Activated T-cell treated with anti-CD3 and anti-CD28 coated beads, Interleukin-2, amount 50 U/mL, for 48 hours (primary cell): ENCODE measurements at regions not wholly inside any gene's neighbourhood (a gene's known extent, or its start where the extent isn't known, plus 50 kb on each side); places are given as distances from the start of the nearest gene placed in this dataset.

Source experiments
- DNase-seq, 2 experiments: peaks; one replicate each; pipeline ENCODE4 v3.0.0-alpha.2; 2020

DNA sequence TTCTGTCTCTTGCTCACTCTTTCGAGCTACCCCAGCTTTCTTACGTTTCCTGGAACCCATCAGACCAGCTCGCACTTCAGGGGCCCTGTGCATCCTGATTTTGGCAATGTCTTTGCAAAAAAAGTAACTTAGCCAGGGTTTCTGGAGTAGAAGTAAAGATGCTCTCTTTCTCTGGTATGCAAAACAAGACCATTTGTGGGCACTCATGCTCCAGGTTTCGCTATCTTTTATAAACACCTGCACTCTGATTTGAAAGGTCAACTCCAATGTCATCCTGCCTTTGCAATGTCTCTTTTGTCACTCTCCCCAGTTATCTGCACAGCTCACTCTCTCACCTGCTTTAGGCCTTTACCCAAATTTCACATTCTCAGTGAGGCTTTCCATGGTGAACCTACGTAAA is 869.1 kb downstream of the QKI start:
- no peak for DNase-seq

DNA sequence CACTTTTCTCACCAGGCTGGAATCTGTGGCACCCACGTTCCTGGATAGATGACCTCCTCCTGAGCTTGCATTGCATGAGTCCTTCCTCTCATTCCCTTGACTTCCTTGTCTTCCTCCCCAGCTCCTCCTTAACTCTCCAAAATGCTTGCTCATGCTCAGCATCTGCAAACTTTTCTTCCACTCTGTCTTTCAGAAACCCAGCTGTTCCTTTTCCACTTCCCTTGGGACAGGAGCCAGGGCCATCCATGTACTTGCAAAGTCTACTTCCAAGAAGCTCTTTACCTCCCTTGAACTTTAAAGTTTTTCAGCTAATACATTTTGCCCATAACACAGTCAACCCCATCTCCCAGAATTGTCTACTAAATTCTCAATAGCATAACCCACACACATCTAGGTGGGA is 861.7 kb downstream of the QKI start:
- no peak for DNase-seq

DNA sequence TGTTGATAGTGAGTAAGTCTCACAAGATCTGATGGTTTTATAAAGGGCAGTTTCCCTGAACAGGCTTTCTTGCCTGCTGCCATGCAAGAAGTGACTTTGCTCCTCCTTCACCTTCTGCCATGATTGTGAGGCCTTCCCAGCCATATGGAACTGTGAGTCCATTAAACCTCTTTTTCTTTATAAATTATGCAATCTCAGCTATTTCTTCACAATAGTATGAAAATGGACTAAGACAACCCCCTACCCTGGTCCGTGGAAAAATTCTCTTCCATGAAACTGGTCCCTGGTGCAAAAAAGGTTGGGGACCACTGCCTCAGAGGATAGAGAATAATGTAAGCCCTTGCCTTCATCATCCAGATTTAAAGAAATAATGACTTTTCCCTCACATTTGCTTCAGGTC is 861.3 kb downstream of the QKI start:
- no peak for DNase-seq

DNA sequence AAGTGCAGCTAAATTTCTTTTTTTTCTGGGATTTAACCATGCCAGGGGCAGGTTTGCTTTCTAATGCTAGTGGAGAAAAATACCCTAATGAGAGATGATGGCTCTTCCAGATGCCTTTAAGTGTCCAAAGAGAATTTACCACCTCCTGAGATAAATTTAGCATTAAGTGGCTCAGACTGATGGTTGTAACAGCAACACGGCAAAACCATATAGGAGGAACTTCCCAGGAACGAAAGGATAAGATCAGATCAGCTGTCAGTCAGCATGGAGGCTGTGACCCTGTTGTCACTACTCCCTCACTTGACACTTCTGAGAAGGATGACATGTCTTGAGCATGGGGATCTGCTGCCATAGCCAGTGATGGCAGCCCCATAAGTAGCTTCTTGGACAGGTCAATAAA is 860.0 kb downstream of the QKI start:
- no peak for DNase-seq

DNA sequence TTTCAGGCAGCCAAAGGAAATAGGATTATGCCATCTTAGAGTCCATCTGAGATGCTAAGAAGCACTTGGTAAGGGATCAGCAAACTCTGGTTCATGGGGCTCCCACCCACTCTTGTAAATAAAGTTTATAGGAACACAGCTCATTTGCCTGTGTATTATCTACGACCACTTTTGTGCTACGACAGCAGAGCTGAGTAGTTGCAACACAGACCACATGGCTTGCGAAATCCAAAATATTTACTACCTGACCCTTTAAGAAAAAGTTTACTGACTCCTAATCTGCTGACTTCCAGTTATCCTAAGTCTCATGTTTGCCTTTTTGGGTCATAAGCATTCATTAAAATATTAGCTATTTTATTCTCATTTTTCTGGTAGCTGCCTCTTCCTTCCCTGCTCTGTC is 859.0 kb downstream of the QKI start:
- no peak for DNase-seq

DNA sequence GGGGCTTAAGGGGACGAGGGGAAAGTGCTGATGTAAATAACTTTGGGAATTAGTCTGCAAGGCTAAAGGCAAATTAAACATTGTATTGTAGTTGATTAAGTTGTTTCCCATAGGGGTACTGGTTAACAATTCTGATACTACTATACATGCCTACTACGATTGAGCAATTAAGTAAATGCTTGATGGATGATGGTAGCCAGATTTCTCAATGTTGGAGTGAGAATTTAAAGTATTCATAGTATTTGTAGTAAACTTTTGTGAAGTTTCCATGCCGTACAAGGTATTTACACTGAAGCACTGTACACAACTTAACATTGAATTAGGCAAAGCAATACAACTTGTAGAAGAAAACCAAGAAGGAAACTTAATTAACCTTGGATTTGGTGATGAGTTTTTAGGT is 852.3 kb downstream of the QKI start:
- no peak for DNase-seq

DNA sequence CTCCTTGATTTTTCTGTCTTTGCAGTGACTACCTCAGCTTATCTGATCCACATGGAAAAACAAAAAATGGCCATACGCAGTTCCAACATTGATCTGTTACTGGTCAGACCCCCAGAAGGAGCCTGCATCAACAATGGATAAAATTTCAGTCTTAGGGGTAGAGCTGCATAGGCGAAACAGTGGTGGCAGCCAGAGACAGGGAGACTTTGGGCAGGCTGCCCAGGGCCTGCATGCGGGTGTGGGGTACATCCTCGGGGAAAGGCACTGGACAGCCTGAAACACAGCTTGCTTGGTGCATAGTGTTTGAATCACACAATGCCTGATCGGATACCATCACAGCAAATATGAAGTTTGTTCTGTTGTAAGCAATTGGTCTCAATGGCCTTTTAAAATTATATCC is 847.8 kb downstream of the QKI start:
- DNase-seq, result no peak

DNA sequence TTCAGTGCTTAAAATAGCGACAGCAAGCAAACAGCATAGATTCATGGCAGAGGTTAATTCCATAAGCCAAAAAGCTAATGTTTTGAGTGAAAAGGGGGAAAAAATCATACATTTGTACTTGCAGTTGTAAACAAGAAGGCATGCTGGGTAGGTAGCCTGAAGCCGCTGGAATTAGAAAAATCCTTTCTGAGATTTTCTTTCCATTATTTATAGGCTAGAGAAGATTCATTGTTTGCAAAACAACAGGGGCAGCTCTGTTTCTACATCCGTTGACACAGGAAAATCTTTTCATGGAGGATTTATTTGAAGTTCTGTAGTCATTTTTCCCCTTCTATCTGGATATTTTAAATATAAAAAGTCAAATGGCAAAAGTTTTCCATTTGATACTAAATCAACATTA is 843.9 kb downstream of the QKI start:
- no peak for DNase-seq

DNA sequence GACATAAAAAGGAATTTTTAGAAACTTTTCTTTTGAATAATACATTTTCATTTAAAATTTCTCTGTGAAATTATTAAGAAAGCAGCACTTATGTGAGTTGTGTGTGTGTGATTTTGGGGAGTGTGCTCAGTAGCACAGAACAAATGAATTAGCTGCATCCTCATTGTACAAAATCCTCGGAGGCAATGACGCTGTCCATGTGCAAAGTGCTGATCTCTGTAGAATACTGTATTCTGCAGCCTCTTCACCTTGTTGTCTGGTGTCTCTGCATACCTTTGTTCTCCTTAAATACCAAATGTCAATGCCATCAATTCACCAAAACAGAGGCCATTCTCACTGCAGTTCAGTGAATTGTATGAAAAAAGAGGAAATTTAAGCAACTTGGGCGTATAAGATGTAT is 838.4 kb downstream of the QKI start:
- DNase-seq, result no peak

DNA sequence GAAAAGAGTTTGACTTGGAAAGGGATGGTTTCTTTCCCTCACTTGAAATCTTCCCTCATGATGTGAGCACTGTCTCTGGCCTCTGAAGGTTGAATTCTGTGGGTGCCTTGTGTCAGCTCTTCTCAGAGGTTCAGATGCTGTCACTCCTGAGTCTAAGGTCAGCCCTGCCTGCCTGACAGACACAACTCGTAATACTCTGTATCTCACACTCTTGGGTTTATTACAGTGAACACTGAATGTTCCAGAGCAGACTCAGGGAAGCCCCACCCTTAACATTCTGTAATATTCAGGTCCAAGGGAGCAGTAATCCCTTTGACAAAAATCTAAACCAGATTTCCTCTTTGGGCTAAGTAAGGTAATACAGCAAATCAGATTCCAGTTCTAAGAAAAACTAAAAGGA is 837.8 kb downstream of the QKI start:
- DNase-seq, result no peak

DNA sequence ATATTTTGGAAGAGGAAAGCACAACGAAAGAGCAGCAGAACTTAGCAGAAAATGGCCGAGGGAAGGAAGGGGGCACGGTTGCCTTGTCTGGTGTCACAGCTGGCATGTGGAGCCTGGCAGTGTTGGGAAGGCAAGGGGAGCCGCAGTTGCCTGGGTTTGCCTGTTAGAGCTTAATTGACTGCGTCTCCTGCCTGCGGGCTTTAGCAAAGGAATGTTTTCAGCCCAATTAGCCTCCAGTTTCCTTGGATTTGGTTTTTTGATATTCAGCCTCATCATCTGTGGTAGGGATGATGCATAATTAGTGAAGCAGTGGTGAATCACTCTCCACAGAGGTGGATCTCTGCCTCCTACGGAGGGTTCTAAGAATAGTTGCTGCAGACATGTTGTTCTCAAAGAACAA is 832.6 kb downstream of the QKI start:
- DNase-seq, result no peak

DNA sequence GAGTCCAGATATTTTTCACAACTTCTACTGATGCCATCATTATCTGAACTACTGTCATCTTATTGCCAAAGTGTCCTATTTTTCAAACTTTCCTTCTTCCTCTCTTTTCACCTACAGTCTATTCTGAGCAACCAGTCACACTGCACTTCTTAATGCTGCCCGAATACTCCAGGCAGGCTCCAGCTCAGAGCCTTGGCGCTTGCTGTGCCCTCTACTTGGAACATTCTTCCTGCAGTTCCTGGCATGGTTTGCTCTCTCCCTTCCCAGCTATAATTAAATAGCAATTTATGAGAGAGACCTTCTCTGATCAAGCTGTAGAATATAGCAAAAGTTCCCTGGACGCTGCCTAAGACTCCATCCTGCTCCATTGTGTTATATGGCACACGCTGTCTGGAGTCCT is 831.6 kb downstream of the QKI start:
- DNase-seq, result no peak

DNA sequence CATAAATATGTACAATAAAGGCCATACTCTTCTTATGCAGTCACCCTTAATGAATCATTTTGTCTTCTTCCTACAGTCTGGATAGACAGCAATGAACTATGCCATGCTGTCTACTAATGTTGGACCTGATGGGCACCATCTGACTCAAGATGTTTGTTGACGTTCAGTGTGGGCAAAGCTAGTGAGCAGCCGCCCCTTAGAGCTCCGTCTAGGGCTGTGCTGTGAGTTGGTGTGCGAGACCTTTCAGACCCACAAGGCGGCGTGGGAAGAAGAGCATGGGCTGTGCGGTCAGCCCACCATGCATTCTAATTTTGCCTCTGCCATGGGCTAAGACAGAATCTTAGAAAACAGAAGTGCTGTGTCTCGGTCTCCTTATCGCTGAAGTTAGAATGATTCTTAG is 829.4 kb downstream of the QKI start:
- DNase-seq, result no peak

DNA sequence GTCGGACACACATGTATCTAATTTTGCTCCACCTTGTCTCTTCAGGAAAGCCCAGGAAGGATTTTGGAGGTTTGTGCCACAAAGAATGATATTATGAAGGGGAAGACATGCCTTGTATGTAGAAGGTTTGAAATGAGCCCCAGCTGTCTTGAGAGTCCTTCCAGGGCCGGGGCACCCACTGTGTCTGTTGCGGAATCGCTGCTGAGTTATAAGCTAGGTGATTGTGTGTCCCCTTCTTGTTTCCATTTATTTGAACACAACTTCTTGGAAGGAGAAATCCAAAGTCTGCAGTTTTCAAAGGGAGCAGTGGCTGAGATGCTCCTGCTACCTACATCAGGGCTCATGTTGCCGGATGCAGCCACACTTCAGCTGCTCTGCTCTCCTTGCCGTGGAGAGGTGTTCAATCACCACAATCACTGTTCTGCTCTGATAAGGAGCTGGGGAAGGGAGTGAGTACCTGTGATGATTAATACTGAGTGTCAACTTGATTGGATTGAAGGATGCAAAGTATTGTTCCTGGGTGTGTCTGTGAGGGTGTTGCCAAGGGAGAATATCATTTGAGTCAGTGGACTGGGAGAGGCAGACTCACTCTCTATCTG is 828.6 kb downstream of the QKI start:
- no peak for DNase-seq

DNA sequence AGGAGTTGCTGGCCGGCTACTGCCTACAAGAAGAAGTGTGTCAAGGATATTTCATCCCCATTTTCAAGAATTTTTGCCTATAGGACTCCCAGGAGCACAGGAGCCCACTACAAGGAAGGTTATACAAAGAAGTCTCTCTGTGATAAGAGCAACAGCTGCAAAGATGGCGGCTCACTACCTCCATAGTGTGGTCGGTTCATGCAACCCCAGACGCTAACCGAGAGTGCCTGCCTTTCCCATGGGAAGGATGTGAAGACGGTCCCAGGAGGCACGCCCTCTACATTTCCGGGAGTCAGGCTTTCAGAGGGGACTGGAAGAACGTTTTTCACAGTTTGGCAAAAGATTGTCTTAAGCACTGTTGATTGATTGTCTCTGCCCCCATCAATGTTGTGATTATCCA is 816.3 kb downstream of the QKI start:
- DNase-seq, result no peak

DNA sequence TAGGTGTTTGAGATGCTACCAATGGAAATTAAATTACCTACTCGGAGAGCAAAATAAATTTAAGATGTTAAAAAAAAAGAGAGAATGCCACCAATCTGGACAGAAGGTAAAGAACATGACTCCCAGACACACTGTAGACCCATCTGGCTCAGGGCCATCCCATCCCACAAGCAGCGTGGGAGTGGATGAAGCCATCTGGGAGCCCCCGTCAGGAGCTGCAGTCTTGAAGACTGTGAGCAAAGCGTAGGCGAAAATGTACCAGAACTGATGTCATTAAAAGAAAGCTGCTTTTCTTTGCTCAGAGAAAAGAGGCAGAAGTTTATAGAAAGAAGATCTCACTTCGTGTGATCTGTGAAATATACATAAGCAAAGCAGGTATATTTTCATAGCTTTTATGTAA is 815.7 kb downstream of the QKI start:
- DNase-seq, result no peak

DNA sequence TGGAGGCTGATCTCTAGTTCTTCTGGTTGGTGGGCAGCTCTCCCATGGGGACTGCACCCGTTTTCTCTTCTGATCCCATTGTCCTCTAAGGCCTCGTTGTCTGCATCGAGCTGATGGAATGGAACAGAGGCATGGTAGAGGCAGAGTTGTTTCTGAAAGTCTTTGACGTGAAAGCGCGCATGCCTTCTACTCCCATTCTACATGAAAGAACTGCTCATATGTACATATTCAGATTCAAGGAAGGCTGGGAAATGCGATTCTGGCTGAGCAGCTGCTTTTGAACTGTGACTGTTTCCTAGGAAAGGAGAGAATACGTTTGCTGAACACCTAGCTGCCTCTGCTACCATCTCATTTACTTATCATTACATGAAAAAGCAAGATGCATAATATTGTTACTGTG is 815.2 kb downstream of the QKI start:
- DNase-seq, result no peak

DNA sequence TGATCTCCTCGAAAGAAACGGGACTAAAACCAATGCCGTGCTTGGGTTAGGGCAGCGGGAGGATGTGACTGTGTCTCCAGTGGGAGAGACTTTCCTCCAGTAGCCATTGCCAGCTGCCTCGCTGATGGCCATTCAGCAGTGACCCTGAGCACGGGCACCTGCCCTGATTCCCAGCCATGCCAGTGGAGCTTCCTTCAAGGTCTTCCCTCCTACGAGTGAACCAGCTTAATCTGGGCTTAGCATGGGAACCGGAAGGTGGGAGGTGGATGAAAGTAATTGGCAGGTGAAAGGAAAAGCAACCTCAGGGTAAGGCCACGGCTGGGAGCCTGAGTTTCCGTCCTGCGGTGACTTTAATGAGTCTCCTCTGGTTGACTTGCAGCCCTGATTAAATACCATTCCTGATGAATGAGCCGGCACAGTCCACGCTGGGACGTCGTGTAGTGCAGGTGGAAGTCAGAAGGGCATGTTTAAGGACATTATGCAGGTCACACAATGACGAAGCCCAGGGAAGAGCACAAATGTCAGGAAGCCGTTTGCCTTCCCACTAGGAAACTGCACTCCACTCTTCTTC is 813.5 kb downstream of the QKI start:
- no peak for DNase-seq

DNA sequence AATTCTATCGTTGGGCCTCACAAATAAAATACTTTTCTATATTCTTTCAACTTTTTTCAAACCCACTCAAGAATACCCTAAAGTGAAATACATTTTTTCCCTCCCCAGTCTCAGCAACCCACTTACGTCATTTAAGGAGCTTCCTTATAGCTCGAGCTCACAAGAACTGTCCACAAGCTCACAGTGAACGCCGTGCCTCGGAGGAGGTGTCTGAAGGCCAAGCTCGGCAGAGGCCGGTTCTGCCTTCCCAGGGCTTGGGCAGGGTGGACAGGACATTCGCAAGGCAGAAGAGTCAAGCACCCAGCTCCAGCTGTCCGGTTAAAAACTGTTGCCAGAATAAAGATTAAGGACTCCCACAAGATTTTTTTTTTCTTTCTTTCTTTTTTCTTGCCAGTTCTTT is 802.3 kb downstream of the QKI start:
- no peak for DNase-seq

DNA sequence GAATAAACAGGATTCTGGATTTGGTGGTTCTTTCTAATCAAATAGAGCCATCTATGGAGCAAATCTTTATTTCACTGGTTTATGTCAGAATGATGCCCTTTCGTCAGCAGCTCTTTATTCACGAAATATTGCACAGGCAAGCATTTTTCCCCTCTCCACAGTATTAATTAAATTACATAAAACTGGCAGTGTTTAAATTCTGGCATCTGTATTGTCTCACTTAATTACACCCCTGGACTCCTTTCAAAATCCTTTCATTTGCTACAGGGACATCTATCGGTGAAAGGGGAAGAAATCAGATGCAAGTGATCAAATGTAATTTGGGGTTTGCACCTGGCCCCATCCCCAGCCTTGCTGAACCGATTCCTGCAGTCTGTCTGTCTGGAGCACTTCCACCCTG is 801.9 kb downstream of the QKI start:
- DNase-seq, result no peak

DNA sequence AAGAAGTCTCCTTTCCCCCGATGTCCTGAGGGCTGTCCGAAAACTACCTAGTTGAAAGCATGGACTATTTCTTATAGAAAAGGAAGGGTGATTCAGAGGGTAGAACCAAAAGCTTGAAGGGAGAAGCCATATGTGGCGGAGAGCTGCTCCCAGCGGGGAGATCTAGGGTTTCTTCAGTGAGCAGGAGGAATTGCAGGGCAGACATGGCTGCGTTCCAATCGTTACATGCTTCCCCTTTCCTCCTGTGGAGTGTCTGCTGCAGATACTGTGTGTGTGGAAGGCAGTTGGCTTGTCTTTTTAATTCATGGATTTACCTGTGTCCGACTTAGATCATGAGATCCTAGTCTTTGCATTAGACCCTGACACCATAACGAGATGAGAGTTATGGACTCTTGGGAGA is 799.5 kb downstream of the QKI start:
- DNase-seq, result no peak

DNA sequence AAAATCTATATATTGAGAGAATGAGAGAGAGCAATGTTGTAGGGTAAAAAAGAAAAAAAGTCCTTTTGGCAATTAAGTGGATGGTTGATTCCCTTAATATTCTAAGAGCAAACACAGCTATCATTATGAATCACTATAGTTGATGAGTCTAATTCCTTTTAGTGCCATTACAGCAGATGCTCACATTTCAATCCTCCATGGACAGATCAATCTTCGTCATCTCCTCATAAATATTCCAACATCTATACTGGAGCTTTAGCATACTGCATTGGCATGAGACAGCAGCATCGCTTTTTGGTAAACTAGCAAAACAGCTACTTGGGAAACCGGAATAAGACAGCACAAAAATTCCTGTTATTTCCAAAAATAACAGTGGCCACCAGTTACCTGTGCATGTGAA is 796.7 kb downstream of the QKI start:
- DNase-seq, result no peak

DNA sequence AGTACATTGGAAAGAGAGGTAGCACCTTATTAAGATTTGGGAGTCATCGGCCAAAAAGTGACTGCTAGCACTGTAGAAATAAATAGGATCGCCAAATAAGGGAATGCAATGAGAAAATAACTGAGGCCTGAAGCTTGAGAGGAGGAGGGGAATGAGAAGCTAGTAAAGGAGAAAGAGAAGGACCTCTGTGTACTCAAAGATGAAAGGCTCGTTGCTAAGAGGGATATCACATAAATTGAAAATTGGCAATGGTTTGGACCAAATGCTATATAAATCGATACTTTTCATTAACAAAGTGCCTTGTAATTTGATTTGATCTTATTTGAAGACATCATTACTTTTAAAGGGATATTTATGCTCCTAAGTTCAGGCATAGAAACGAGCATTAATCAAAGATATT is 796.3 kb downstream of the QKI start:
- no peak for DNase-seq

DNA sequence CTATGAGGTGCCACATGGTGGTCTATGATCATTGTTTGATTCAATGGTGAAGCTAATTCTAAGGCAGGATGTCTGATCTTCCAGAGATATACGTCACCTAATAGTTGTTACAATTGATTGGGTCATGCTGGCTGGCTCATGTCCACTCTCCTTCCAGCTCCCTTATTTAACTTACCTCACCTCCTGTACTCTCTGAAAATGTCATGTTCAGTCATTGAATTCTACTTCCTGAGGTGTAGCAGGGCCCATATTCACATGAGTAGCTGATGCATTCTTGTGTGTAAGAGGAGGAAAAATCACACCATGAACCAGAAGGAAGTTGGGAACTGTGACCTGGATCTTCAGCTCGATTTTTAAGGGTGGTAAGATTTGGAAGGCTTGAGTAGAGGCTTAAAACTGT is 795.8 kb downstream of the QKI start:
- no peak for DNase-seq

DNA sequence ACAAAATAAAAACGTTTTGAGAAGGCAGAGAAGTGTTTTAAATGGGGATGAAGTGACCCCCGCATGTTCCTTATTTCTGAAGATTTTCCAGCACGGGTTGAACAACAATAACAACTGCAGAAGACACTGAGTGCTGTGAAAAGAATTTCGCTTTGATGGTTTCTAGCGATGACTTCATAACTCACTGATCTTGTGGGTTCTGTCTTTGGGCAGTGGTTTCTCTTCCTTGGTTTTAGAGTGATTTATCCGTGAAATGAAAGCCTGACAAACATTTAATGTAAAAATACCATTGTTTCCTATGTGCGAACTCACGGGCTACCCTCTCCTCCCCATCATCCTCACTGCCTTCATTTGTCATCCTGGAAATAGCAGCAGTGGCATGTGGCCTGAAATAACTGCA is 793.9 kb downstream of the QKI start:
- DNase-seq, result no peak
